Keratinocyte (primary cell): ENCODE measurements at regions not wholly inside any gene's neighbourhood (a gene's known extent, or its start where the extent isn't known, plus 50 kb on each side); places are given as distances from the start of the nearest gene placed in this dataset.

ENCODE experiments used
- DNase-seq: peaks from one replicate; pipeline ENCODE4 v3.0.0-alpha.2; 2011; ENCODE audit warnings: low read depth, missing footprints, low spot score
- FAIRE-seq: peaks from 2 replicates; lab custom pipeline; 2011; peaks lifted over from hg19 to GRCh38; lab: Jason Lieb, UNC
- H2AFZ ChIP-seq: 2 replicates; pipeline ENCODE4 v1.6.0; 2012; ENCODE audit warnings: low read length, control low read depth, inconsistent platforms; ENCODE audit not compliant: control insufficient read depth
- H3K27ac ChIP-seq: 2 replicates; pipeline ENCODE4 v1.5.1; 2011; ENCODE audit warnings: low read length; ENCODE audit not compliant: control insufficient read depth, insufficient read depth
- H3K27me3 ChIP-seq: 3 replicates; pipeline ENCODE4 v1.6.0; 2011; ENCODE audit warnings: low read length; ENCODE audit not compliant: control insufficient read depth, insufficient read depth; ENCODE audit errors: extremely low read depth
- H3K36me3 ChIP-seq, 2 experiments: 2 replicates in 1 of 2; 3 replicates in 1 of 2; pipeline ENCODE4 v1.5.1; 2011; ENCODE audit warnings: low read length in 2 of 2, mild to moderate bottlenecking in 1 of 2; ENCODE audit not compliant: control insufficient read depth in 2 of 2, insufficient read depth in 2 of 2; ENCODE audit errors: extremely low read depth in 1 of 2
- H3K4me1 ChIP-seq: 3 replicates; pipeline ENCODE4 v1.5.1; 2011; ENCODE audit warnings: low read length; ENCODE audit not compliant: control insufficient read depth, insufficient read depth; ENCODE audit errors: extremely low read depth
- H3K4me2 ChIP-seq: 3 replicates; pipeline ENCODE4 v1.6.0; 2011; ENCODE audit warnings: low read depth, low read length; ENCODE audit not compliant: control insufficient read depth, insufficient read depth; ENCODE audit errors: extremely low read depth
- H3K4me3 ChIP-seq, 3 experiments: fragments of 200-600 bp in 1 of 3; sonication (generic) in 1 of 3; 2 replicates in 2 of 3; 3 replicates in 1 of 3; pipeline ENCODE4 v1.5.1; 2011 to 2016; ENCODE audit warnings: low read length in 3 of 3, mild to moderate bottlenecking in 3 of 3, control low read depth in 2 of 3, inconsistent platforms in 1 of 3, low read depth in 1 of 3, mixed read lengths in 1 of 3, mixed run types in 1 of 3, moderate library complexity in 1 of 3; ENCODE audit not compliant: control insufficient read depth in 2 of 3, insufficient read depth in 2 of 3; ENCODE audit errors: extremely low read depth in 1 of 3
- H3K79me2 ChIP-seq: 2 replicates; pipeline ENCODE4 v1.6.0; 2012; ENCODE audit warnings: low read length; ENCODE audit not compliant: control insufficient read depth, insufficient read depth
- H3K9ac ChIP-seq: 3 replicates; pipeline ENCODE4 v1.6.0; 2011; ENCODE audit warnings: low read length; ENCODE audit not compliant: control insufficient read depth, insufficient read depth; ENCODE audit errors: extremely low read depth
- H3K9me1 ChIP-seq: 3 replicates; pipeline ENCODE4 v1.6.0; 2011; ENCODE audit warnings: low read length; ENCODE audit not compliant: control insufficient read depth, insufficient read depth; ENCODE audit errors: extremely low read depth
- H3K9me3 ChIP-seq: 2 replicates; pipeline ENCODE4 v1.5.1; 2012; ENCODE audit warnings: low read depth, low read length; ENCODE audit not compliant: control insufficient read depth
- H4K20me1 ChIP-seq: 3 replicates; pipeline ENCODE4 v1.6.0; 2011; ENCODE audit warnings: low read length; ENCODE audit not compliant: control insufficient read depth, insufficient read depth; ENCODE audit errors: extremely low read depth
- EZH2 ChIP-seq: IDR thresholded peaks from one replicate; pipeline ENCODE4 v1.6.1; 2012; ENCODE audit warnings: inconsistent platforms, mild to moderate bottlenecking, low read length, moderate library complexity
- dilution Hi-C: fragments of 300-500 bp; cut with MboI; formaldehyde crosslinking; loops from one replicate; pipeline ENCODE4 v1.7.0; 2020; ENCODE audit warnings: low sequenced_read_pairs; ENCODE audit not compliant: extremely low pct_ligation_motif_present
- TF ChIP-seq, protein P1 (sequence below), 3 experiments: IDR thresholded peaks in 1 of 3; conservative IDR thresholded peaks in 1 of 3; optimal IDR thresholded peaks in 1 of 3; 2 replicates in 2 of 3; 3 replicates in 1 of 3; pipeline versions ENCODE3 to v1.5.1; 2011; ENCODE audit warnings: low read length in 3 of 3, mild to moderate bottlenecking in 3 of 3, moderate library complexity in 2 of 3, control low read depth in 1 of 3, inconsistent platforms in 1 of 3; ENCODE audit not compliant: insufficient read depth in 2 of 3; ENCODE audit errors: extremely low read depth in 1 of 3

DNA sequence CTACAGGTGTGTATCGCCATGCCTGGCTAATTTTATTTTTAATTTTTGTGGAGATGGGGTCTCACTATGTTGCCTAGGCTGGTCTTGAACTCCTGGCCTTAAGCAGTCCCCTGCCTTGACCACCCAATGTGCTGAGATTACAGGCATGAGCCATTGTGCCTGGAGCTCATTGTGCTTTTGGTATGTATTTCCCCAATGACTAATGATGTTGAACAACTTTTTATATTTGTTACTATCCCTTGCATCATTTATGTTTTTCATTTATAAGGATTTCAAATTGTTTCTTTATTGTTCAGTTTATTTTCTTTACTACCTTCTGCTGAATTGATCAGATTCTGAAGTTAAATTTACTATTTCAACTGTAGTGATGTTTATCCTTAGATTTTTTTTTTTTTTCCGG lies 199.7 kb downstream of the CEP135 start:
- H3K36me3 ChIP-seq, result no peaks in the 10 kb centered on the region
- no peak overlapping the region for H3K27ac ChIP-seq
- H3K4me2 ChIP-seq, result no peak overlapping the region
- dilution Hi-C loops, result no loop called here
- DNase-seq, result no peak
- no peaks in the 10 kb centered on the region for H3K4me1 ChIP-seq
- no peaks in the 10 kb centered on the region for H3K27me3 ChIP-seq
- H3K4me3 ChIP-seq, result no peak overlapping the region
- TF ChIP-seq EZH2, result no peak
- TF ChIP-seq, protein P1, sequence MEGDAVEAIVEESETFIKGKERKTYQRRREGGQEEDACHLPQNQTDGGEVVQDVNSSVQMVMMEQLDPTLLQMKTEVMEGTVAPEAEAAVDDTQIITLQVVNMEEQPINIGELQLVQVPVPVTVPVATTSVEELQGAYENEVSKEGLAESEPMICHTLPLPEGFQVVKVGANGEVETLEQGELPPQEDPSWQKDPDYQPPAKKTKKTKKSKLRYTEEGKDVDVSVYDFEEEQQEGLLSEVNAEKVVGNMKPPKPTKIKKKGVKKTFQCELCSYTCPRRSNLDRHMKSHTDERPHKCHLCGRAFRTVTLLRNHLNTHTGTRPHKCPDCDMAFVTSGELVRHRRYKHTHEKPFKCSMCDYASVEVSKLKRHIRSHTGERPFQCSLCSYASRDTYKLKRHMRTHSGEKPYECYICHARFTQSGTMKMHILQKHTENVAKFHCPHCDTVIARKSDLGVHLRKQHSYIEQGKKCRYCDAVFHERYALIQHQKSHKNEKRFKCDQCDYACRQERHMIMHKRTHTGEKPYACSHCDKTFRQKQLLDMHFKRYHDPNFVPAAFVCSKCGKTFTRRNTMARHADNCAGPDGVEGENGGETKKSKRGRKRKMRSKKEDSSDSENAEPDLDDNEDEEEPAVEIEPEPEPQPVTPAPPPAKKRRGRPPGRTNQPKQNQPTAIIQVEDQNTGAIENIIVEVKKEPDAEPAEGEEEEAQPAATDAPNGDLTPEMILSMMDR (optimal IDR thresholded peaks at IDR 0.05 in 1 of 3, IDR thresholded peaks at IDR 0.05 in 1 of 3, conservative IDR thresholded peaks at IDR 0.05 in 1 of 3; ENCODE audit: extremely low read depth in 1 of 3, insufficient read depth in 2 of 3, low read length in 3 of 3), result no peak
- no peak overlapping the region for H2AFZ ChIP-seq
- no peaks in the 10 kb centered on the region for H4K20me1 ChIP-seq
- H3K9ac ChIP-seq, result no peak overlapping the region
- H3K9me3 ChIP-seq, result no peaks in the 10 kb centered on the region
- no peaks in the 10 kb centered on the region for H3K79me2 ChIP-seq
- no peaks in the 10 kb centered on the region for H3K9me1 ChIP-seq
- FAIRE-seq, result no peak

DNA sequence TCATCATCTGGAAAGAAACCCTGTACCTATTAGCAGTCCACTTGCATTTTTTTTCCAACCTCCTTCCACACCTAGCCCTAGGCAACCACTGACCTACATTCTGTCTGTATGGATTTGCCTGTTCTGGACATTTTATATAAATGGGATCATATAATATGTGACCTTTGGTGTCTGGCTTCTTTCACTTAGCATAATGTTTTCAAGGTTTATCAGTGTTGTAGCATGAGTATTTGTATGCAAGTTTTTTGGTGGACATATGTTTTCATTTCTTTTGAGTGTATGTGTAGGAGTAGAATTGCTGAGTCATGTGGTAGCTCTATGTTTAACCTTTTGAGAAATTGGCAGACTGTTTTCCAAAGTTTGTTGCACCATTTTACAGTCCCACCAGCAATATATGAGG lies 198.6 kb downstream of the CEP135 start:
- dilution Hi-C loops, result no loop called here
- Histone ChIP-seq H3K27ac (no peak overlapping the region), H3K36me3 (no peaks in the 10 kb centered on the region), H3K9me3 (no peaks in the 10 kb centered on the region), H3K4me2 (no peak overlapping the region), H3K27me3 (no peaks in the 10 kb centered on the region), H3K4me3 (no peak overlapping the region), H4K20me1 (no peaks in the 10 kb centered on the region), H3K9me1 (no peaks in the 10 kb centered on the region), H3K9ac (no peak overlapping the region), H3K79me2 (no peaks in the 10 kb centered on the region), H2AFZ (no peak overlapping the region), H3K4me1 (no peaks in the 10 kb centered on the region)
- TF ChIP-seq, protein P1 (optimal IDR thresholded peaks at IDR 0.05 in 1 of 3, IDR thresholded peaks at IDR 0.05 in 1 of 3, conservative IDR thresholded peaks at IDR 0.05 in 1 of 3; ENCODE audit: extremely low read depth in 1 of 3, insufficient read depth in 2 of 3, low read length in 3 of 3), result no peak
- TF ChIP-seq EZH2, result no peak
- DNase-seq (no peak), FAIRE-seq (no peak)
